ENCODE measurements at regions not wholly inside any gene's neighbourhood (a gene's known extent, or its start where the extent isn't known, plus 50 kb on each side); places are given as distances from the start of the nearest gene placed in this dataset.
"Not testable (repeated sequence)": the region's sequence is repeated elsewhere in the genome, so short reads cannot be mapped to it uniquely, and the experiment has no call there.

DNA sequence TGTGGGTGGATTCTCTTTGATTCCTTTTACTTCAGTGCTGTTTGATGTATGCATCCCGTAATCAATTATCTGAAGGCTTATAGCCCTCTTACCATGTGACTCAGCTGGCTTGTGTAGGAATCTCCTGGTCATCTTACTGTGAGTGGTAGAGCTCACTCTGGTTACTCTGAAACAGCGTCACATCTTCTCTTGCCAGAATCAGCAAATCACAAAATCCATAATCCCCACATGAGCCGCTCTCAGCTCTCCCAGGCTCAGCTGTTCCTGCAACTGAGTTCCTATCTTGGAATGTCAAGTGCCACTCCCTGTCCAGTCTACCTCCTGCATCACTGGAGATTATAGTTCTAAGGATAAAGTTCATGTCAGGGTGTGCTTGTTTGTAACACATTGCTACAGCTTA is 278.0 kb downstream of the FBXO8 start:
- no peak for FAIRE-seq

- no peak for FAIRE-seq
Observed at GRCh38 chr4:173998471-173999144, 284.9 kb downstream of the FBXO8 start.

DNA sequence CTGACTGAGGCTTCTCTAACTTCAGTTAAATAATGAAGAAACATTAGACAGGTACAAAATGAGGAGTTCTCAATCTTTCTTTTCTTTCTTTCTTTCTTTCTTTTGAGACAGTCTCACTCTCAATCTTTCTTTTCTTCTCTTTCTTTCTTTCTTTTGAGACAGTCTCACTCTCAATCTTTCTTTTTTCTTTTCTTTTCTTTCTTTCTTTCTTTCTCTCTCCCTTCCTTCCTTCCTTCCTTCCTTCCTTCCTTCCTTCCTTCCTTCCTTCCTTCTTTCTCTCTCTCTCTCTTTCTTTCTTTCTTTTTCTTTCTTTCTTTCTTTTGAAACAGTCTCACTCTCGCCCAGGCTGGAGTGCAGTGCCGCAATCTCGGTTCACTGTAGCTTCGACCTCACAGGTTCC is 287.7 kb downstream of the FBXO8 start:
- FAIRE-seq = not testable (repeated sequence)

- FAIRE-seq = no peak
Observed at GRCh38 chr4:173991814-173992213, 291.7 kb downstream of the FBXO8 start.

- no peak for FAIRE-seq
Observed at GRCh38 chr4:173991316-173991715, 292.2 kb downstream of the FBXO8 start.

DNA sequence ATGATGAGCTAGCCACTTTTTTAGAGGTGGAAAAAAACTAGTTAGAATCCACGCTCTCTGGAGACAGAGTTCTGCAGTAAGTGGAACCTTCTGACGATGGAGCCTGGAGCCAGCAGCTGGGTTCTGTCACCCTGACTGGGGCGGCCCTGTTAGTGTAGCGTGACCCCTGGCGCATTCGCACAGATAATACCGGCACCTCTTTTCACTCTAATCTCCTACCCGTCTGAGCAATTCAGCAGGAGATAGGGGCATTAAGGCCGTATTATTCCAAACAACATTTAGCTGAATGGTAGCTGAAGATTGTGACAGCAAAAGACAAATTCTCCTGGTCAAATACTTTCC is 292.6 kb downstream of the FBXO8 start:
- FAIRE-seq = no peak

GRCh38 chr4:173990126-173990868 is 293.2 kb downstream of the FBXO8 start:
- FAIRE-seq = peak; percentile 88

GRCh38 chr4:173963523-173963922 is 319.9 kb downstream of the FBXO8 start:
- FAIRE-seq = not testable (repeated sequence)

- no peak for FAIRE-seq
Observed at GRCh38 chr4:173960398-173960797, 323.1 kb downstream of the FBXO8 start.

DNA sequence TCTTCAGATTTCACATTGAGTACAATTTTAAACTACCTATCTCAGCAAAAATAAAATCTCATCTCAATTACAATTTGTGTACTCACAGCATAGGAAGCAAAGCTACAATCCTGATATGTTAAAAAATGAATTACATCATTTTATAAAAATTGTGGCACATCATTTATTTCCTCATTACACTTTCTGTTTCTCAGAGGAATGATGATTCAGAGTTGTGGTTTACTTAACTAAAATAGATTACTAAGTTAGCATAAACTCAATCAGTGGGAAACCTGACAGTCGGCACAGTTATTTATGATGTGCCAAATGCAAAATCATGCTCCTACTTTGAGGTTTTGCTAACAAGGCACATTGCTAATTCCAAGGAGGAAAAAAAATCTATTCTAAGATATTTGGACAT is 325.0 kb downstream of the FBXO8 start:
- no peak for FAIRE-seq

GRCh38 chr4:173943547-173943946 is 339.9 kb downstream of the FBXO8 start:
- no peak for FAIRE-seq

DNA sequence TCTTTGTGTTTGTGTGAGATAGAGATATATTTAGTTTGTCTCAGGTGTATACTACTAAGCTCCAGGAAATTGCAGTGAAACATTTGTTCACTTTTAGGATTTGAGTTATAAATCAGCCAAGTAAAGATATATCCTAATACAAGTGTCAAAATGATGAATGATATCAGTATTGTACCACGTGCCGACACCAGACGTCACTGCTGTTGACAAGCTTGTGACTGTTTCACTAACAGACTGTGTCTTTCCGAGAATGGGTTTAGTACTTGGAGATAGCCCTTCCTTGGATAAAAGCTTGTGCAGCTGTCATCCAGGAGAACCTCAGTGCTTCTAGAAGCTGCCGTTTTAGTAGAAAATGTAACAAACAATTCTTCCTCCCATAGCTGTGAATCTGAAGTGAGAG is 343.3 kb downstream of the FBXO8 start:
- FAIRE-seq = no peak

DNA sequence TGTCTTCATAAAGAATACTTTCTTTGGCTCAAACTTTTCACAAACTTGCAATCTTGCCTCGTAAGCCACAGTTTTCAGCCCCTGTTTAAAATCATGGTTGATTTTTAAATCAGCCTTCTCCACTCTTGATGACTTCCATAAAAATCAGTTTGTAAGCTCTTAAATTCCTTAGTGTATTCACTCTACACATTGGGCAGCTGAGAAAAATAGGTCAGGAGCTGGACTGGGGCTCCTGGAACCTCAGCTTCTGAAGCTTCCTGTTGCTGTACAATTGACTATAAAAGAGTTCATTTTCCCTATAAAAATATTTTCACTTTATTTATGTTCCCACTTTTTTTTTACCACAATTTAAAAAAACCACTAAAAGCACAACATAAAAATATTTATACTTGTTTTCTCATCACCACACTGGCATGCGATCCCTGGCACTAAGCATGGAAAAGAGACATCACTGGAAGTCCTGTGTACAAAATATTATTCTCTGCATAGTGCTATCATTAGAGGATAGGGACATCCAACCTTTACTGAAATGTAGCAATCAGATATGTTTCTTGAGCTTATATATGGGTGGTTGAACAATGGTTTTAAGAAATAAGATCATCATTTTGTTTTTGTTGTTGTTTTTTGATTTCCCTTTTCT is 345.7 kb downstream of the FBXO8 start:
- no peak for FAIRE-seq

DNA sequence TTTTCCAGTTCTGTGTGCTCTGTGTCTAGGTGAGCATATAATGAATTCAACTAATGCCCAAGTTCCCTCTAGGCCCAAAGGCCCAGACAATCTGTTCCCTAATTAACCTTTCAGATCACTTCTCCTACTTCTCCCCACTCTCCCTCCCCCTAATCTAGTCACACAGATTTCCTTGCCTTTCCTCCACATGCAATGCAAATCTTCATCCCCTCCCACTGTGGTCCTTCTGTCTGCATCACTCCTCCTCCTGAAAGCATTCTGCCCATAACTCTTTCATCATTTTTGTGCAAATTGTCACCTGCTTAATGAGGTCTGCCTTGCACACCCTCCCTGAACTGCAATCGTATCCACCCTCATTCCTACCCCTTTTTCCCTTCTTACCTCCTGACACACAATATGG is 346.6 kb downstream of the FBXO8 start:
- FAIRE-seq = no peak

GRCh38 chr4:173935622-173936405 is 347.7 kb downstream of the FBXO8 start:
- no peak for FAIRE-seq

GRCh38 chr4:173934933-173935620 is 348.4 kb downstream of the FBXO8 start:
- FAIRE-seq = no peak

DNA sequence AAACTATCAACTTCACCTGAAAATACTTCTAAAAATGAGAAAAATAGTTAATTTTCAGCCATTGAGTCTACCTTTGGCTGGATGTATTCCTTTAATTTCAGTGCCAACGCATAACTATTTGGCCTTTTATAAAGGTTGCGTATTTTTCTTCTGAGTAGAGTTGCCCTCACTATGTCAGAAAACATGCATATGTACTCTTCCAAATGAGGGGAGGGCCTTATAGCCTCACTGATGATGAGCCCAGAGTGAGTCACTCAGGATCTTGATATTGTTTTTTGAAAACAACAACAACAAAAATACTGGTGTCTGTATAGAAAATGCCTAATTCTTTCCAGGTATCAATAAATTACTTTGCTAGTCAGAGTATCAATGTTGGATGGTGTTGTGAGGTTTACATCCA is 349.3 kb downstream of the FBXO8 start:
- no peak for FAIRE-seq

- FAIRE-seq = no peak
Observed at GRCh38 chr4:173932701-173933100, 350.8 kb downstream of the FBXO8 start.

GRCh38 chr4:173930329-173930967 is 353.0 kb downstream of the FBXO8 start:
- FAIRE-seq = peak; percentile 96

DNA sequence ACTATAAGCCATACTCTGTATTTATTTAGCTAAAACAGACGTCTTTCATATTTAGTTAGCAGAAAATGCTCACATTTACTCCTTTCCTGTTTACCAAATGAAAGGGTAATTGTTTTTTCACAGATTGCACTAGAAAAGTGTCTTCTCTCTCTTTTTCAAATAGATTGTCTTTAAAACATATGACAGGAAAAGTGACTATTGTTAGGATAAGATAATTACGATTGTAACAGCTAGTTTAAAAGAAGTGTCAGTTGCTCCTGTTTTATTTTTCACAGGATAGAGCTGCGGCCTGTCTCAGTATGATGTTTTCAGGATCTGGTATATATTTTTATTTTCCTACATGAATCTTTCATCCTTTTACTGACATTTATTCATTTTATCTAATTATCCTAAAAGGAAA is 353.5 kb downstream of the FBXO8 start:
- no peak for FAIRE-seq

- no peak for FAIRE-seq
Observed at GRCh38 chr4:173924561-173924960, 358.9 kb downstream of the FBXO8 start.

DNA sequence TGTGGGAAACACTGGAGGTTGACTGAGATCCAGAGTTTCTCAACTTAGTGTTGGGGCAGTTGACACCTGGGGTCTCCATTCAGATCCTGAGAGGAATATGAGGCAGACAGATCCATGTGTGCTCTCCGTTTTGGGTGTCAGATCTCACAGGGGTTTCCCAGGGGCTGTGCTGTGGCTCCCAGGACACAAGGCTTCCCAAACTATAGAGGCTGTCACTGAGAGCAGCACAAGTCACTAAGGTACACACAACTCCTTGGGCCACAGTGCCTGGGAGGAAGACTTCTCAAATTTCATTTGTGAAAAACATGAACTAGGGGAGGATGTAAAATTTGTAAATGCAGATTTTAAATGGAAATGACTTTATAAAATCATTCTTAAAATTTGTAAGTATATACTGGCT is 363.6 kb downstream of the FBXO8 start:
- no peak for FAIRE-seq

All from islet of Langerhans (tissue), 1 donor.